GM18499 (cell line): ENCODE measurements at regions not wholly inside any gene's neighbourhood (a gene's known extent, or its start where the extent isn't known, plus 50 kb on each side); places are given as distances from the start of the nearest gene placed in this dataset.

Source experiments
- ATAC-seq: cut with Tn5 transposase; IDR thresholded peaks from one replicate; pipeline ENCODE4 v1.9.1; 2021; ENCODE audit warnings: moderate number of reproducible peaks; ENCODE audit not compliant: insufficient read depth, unreplicated experiment

DNA sequence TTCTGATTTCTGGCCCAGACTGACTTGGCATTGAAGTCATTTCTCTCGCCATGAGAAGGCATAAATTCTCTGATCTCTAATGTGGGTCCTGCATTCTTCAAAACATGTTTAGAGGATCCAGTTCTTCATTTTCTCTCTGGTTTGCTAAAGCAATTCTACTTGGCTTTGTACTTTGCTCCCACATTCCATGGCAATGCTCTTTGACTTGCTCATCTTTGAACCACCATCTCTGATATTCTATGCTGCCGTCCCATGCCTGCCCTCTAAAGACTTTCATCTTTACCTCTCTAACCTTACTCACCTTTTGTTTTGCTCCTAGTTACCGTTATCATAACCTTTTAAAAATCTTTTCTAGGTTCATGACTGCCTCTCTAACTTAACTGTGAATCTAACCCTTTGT, 366.9 kb downstream of the KIF4B start:
- ATAC-seq = no peak

DNA sequence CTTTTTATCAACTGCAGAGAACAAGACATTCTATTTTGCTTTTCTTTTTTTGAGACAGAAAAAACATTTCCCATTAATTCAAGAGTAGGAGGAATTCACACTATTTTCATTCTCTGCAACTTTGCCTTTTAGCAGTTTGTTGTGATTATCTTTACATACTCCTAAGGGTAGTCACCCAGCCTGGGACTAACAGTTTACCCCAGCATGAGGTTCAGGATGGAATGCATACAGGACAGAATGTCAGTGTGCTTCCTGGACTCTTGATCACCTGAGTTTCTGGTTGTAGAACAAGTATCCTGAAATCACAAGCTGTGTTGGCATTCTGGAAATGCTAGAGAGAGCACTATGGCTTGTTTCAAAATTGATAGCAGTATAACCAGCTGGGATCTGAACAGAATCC, 368.1 kb downstream of the KIF4B start:
- no peak for ATAC-seq

- ATAC-seq = no peak
Measured at GRCh38 chr5:155389498-155389897, 375.9 kb downstream of the KIF4B start.

- no peak for ATAC-seq
Measured at GRCh38 chr5:155394727-155395126, 381.2 kb downstream of the KIF4B start.

- no peak for ATAC-seq
Measured at GRCh38 chr5:155402927-155403640, 389.5 kb downstream of the KIF4B start.

- ATAC-seq = no peak
Measured at GRCh38 chr5:155406815-155407214, 393.3 kb downstream of the KIF4B start.

DNA sequence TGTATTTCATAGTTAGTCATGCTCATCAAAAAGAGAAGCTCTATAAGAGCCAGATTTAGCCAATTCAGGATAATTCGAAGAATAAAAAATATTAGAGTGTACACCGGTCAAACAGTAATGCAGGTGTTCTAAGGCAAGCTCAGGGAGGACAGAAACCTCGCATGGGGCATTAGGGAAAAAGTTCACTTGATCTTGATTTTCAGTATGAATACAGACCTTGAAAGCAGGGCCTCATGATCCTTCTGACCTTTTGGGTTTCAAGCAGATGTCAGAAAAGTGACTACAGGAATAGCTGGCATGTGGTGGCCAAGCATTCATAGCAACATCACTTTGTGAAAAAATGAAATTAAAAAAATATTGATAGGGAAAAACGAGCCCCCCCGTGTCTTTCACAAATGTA, 394.9 kb downstream of the KIF4B start:
- ATAC-seq = no peak

DNA sequence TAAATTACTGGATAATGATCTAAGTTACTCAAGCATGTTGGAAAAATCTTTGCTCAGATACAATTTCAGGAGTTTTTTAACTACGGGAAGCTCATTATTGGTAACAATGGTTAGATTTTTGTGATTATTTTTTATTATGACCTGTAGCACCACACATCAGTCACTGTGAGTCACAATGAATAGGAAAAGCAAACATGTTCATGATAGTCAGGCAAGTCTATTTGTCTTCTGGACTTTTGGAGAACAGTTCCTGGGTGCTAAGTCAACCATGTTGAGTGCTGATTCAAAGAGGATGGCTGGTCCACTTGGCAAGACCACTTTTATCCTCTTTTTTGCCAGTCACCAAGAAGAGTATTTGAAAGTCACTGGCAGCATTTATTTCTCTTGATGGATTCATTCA, 403.2 kb downstream of the KIF4B start:
- ATAC-seq = no peak

- ATAC-seq = no peak
Measured at GRCh38 chr5:155418960-155419579, 405.5 kb downstream of the KIF4B start.

GRCh38 chr5:155430192-155430591, 416.6 kb downstream of the KIF4B start:
- ATAC-seq = no peak

DNA sequence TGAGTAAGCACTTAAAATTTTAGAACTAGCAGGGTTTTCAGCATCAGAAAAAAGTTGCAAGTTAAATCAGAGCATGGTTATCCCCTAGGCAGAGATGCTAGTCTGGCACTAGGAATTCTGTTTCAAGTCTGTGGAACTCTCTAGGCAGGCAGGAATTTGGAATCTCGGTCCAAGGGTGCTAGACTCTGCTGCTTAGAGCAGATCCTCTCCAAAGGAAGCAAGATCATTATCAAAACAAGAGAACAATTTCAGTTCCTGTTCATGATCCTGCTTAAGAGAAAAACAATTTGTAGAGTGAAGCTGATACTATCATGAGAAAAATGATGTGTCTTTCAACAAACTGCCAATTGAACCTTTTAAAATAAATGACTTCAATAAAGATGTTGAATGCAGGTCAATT, 420.7 kb downstream of the KIF4B start:
- no peak for ATAC-seq

DNA sequence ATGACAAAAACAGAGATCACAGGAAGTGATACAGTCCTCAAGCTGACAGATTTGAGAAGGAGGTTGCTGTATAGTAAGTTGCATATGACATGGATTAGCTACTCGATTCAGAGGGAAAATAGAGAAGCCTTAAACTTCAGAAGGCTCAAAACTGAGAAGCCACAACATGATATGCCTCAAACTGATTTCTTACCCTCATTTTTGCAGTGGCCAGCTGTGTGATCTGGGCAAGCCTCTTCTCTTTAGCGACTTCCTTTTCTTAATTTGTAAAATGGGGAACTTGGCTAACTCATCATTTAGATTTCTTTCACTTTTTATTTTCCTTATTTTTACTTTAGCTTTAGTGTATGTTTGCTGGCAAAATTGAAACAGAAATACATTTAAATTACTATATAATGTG, 421.1 kb downstream of the KIF4B start:
- ATAC-seq = no peak

GRCh38 chr5:155441849-155442248, 428.3 kb downstream of the KIF4B start:
- ATAC-seq = no peak

DNA sequence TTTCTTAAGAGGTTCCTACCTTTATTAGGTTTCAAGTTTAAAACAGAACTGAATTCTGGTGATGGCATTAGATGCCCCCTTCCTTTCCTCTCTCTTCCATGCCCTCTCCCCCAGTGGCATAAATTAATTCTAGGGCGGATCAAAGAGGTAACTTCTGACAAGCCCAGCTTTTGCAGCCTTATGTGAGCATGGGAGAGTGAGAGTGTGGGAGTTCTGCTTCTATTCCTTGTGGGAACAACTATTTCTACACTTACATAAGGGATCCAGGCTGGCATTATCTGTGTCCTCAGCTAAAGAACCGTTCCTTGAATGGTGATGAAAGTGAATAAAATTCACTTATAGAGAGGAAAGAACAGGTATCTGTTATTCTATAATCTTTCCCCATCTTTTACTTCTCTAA, 437.6 kb downstream of the KIF4B start:
- no peak for ATAC-seq

- no peak for ATAC-seq
Measured at GRCh38 chr5:155455791-155456514, 442.4 kb downstream of the KIF4B start.

- ATAC-seq = no peak
Measured at GRCh38 chr5:155459889-155460500, 446.4 kb downstream of the KIF4B start.

- ATAC-seq = no peak
Measured at GRCh38 chr5:155460501-155460931, 447.0 kb downstream of the KIF4B start.

GRCh38 chr5:155461304-155461703, 447.7 kb downstream of the KIF4B start:
- no peak for ATAC-seq

DNA sequence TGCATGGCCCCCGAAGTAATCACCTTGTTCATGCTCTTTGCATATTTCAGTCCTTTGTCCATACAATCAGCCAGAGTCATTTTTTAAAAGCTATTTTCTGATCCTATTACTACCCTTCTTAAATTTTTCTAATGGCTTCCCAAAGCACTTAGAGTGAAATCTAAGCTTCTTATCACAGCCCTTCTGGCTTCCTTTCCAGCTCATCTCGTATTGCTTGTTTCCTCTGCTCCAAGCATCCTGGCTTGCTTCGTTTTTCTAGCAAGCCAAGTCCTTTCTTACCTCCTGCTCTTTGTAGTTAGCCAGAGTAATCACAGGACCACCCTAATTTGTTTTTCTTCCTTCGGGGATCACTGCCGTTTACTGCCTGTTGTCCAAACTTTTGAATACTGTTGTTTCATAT, 453.3 kb downstream of the KIF4B start:
- no peak for ATAC-seq

GRCh38 chr5:155471027-155471426, 457.5 kb downstream of the KIF4B start:
- ATAC-seq = no peak

DNA sequence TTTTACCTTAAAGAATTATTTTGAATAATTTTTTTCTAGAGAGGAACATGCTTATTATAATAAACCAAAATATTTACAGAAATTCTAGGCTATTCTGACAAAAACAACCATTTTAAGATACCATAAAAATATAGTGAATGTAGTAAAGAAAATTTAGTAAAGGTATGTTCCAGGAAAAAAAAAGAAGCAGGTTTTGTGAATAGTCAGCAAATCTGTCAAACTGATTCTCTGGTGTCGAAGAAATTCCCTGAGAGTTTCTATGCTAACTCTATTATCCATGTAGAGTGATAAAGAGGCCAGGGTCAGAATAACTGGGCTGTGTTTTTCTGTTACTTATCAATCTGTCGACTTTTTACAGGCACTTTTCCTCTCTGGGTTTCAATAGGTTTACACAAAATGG, 459.2 kb downstream of the KIF4B start:
- ATAC-seq = no peak
